ENCODE measurements at regions not wholly inside any gene's neighbourhood (a gene's known extent, or its start where the extent isn't known, plus 50 kb on each side); places are given as distances from the start of the nearest gene placed in this dataset.
"Not testable (repeated sequence)": the region's sequence is repeated elsewhere in the genome, so short reads cannot be mapped to it uniquely, and the experiment has no call there.

DNA sequence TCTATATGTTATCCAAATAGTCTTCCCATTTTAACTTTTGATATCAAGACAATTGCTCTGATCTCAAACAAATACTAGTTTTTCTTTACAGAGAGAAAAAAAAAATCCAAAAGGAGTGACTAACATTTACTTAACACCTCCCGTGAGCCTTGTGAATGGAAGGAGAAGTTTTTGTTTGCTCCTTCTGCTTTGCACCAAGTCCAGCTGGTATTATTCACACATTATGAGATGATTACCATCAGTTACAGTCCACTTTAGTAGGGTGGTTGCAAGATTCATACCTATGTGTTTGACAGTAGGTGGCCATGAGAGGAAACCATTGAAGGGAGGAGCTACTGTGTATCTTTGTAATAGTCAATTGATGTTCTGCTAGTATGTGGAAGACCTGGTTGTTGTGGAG is 443.4 kb upstream of the ZP4 start:
- TF ChIP-seq, protein P1, sequence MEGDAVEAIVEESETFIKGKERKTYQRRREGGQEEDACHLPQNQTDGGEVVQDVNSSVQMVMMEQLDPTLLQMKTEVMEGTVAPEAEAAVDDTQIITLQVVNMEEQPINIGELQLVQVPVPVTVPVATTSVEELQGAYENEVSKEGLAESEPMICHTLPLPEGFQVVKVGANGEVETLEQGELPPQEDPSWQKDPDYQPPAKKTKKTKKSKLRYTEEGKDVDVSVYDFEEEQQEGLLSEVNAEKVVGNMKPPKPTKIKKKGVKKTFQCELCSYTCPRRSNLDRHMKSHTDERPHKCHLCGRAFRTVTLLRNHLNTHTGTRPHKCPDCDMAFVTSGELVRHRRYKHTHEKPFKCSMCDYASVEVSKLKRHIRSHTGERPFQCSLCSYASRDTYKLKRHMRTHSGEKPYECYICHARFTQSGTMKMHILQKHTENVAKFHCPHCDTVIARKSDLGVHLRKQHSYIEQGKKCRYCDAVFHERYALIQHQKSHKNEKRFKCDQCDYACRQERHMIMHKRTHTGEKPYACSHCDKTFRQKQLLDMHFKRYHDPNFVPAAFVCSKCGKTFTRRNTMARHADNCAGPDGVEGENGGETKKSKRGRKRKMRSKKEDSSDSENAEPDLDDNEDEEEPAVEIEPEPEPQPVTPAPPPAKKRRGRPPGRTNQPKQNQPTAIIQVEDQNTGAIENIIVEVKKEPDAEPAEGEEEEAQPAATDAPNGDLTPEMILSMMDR (IDR thresholded peaks at IDR 0.05; ENCODE audit: unreplicated experiment) = no peak
- Mint-ChIP-seq H3K36me3 (no peaks in the 10 kb centered on the region), H3K4me1 (no peaks in the 10 kb centered on the region), H3K4me3 (no peak overlapping the region), H3K27me3 (ENCODE audit: low read depth) (no peaks in the 10 kb centered on the region), H3K27ac (no peak overlapping the region), H3K9me3 (peaks cover 14% of the 10 kb centered on the region)
- no peak for DNase-seq (ENCODE audit: low spot score in 2 of 2, unreplicated experiment in 2 of 2)

DNA sequence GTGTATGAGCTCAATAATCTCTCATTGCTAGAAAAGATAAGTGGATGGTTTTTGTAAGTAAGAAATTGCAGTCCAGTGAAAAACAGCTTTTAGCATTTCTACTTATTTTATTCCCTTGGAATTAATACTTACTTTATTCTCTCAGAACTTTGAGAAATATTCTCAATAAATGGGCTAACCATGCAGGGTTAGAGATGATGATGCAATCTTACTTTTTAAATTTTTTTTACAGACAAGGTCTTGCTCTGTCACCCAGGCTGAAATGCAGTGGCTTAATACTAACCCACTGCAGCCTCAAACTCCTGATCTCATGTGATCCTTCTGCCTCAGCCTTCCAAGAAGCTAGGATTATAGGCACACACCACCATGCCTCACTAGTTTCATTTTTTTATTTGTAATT is 440.8 kb upstream of the ZP4 start:
- H3K36me3 Mint-ChIP-seq = no peaks in the 10 kb centered on the region
- no peak overlapping the region for H3K4me3 Mint-ChIP-seq
- peaks cover 6% of the 10 kb centered on the region for H3K9me3 Mint-ChIP-seq
- no peak for DNase-seq (ENCODE audit: low spot score in 2 of 2, unreplicated experiment in 2 of 2)
- H3K4me1 Mint-ChIP-seq = no peaks in the 10 kb centered on the region
- no peak overlapping the region for H3K27ac Mint-ChIP-seq
- TF ChIP-seq, protein P1 (IDR thresholded peaks at IDR 0.05; ENCODE audit: unreplicated experiment) = no peak
- H3K27me3 Mint-ChIP-seq (ENCODE audit: low read depth) = no peaks in the 10 kb centered on the region

DNA sequence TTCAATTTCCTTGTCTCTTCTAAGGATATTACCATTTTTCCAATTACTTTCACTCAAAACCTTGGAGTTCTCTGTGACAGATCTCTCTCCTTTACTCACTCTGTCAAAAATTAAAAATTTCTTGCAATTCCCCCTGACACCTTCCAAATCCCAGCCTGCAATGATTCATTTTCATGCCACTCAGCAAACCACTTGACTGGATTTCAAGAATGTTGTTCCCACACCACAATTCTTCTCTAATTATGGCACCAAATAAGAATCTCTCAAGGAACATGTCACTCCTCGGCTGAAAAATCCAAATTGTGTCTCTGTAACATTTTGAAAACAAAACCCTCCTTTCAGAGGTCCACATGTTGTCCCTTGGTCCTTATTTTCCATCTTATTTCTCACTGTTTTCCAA is 438.9 kb upstream of the ZP4 start:
- Mint-ChIP-seq H3K4me1 (no peaks in the 10 kb centered on the region), H3K27me3 (ENCODE audit: low read depth) (no peaks in the 10 kb centered on the region), H3K36me3 (no peaks in the 10 kb centered on the region), H3K9me3 (peaks cover 13% of the 10 kb centered on the region), H3K27ac (no peak overlapping the region), H3K4me3 (no peak overlapping the region)
- TF ChIP-seq, protein P1 (IDR thresholded peaks at IDR 0.05; ENCODE audit: unreplicated experiment) = no peak
- DNase-seq (ENCODE audit: low spot score in 2 of 2, unreplicated experiment in 2 of 2) = no peak

DNA sequence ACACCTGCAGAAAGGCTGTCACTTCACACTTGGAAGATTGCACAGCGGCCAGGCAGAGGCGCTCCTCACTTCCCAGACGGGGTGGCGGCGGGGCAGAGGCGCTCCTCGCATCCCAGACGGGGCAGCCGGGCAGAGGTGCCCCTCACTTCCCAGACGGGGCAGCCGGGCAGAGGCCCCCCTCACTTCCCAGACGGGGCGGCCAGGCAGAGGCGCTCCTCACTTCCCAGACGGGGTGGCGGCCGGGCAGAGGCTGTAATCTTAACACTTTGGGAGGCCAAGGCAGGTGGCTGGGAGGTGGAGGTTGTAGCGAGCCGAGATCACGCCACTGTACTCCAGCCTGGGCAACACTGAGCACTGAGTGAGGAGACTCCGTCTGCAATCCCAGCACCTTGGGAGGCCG is 436.3 kb upstream of the ZP4 start:
- not testable (repeated sequence) for H3K27ac Mint-ChIP-seq; DNase-seq (ENCODE audit: low spot score in 2 of 2, unreplicated experiment in 2 of 2); H3K27me3 Mint-ChIP-seq (ENCODE audit: low read depth); H3K4me1 Mint-ChIP-seq; H3K36me3 Mint-ChIP-seq; H3K4me3 Mint-ChIP-seq
- peaks cover 13% of the 10 kb centered on the region for H3K9me3 Mint-ChIP-seq

DNA sequence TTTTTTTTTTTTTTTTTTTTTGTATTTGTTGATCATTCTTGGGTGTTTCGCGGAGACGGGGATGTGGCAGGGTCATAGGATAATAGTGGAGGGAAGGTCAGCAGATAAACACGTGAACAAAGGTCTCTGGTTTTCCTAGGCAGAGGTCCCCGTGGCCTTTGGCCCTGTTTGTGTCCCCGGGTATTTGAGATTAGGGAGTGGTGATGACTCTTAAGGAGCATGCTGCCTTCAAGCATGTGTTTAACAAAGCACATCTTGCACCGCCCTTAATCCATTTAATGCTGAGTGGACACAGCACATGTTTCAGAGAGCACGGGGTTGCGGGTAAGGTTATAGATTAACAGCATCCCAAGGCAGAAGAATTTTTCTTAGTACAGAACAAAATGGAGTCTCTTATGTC is 435.8 kb upstream of the ZP4 start:
- H3K4me3 Mint-ChIP-seq; H3K27me3 Mint-ChIP-seq (ENCODE audit: low read depth); H3K36me3 Mint-ChIP-seq; H3K27ac Mint-ChIP-seq; DNase-seq (ENCODE audit: low spot score in 2 of 2, unreplicated experiment in 2 of 2); H3K4me1 Mint-ChIP-seq: not testable (repeated sequence)
- peaks cover 13% of the 10 kb centered on the region for H3K9me3 Mint-ChIP-seq

DNA sequence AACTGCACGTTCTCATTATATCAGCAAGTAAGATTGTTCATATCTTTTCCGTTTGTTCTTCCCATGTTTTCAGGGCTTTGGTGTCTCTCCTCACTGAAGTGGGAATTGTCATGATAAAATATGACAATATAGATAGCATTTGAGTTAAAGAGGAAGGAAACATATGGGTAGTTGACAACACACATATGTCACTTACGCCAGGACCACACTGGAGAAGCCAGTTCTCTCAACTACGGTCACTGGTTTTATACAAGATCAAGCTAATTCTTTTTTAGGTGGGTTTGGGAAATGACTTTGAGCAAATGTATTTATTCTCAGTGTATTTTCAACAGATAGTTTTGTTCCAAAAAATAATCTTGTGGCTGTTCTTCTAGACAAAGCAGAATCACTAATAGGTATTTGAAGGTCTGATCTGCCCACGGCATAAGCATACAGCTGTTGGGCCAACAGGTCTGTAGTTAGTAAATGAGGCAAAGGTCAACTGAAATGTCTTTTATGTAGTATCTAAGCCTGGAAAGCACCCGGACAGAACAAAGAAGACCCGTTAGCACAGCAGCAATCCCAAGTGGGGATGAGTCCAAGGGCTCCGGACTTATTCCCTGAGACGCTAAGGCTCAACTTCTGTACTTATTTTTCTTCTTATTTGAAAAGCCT is 433.6 kb upstream of the ZP4 start:
- TF ChIP-seq, protein P1 (IDR thresholded peaks at IDR 0.05; ENCODE audit: unreplicated experiment) = no peak

DNA sequence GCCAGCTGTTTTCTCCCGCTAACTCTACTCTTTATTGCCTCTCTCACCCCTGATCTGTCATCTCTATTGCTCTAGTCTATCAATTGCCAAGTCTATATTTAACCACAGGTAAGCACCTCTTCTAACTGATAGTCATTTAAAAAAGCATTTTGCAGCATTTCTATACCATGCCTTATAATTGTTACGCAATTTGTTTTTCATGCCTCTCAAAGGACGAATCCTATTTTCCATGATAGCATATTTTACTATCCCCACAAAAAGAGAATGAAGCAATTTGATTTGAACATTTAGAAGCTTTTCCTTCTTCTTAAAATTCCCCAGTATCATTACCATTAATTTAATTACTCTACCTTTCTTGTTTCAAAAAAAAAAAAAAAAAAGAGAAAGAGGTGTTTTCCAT is 432.8 kb upstream of the ZP4 start:
- no peak overlapping the region for H3K27ac Mint-ChIP-seq
- H3K27me3 Mint-ChIP-seq (ENCODE audit: low read depth) = no peaks in the 10 kb centered on the region
- H3K4me3 Mint-ChIP-seq = no peak overlapping the region
- no peak for DNase-seq (ENCODE audit: low spot score in 2 of 2, unreplicated experiment in 2 of 2)
- peaks cover 13% of the 10 kb centered on the region for H3K9me3 Mint-ChIP-seq
- H3K36me3 Mint-ChIP-seq = no peaks in the 10 kb centered on the region
- no peaks in the 10 kb centered on the region for H3K4me1 Mint-ChIP-seq
- TF ChIP-seq, protein P1 (IDR thresholded peaks at IDR 0.05; ENCODE audit: unreplicated experiment) = no peak

More for the DNA sequence above, 433.6 kb upstream of the ZP4 start:
- no peaks in the 10 kb centered on the region for H3K27me3 Mint-ChIP-seq (ENCODE audit: low read depth)
- no peaks in the 10 kb centered on the region for H3K4me1 Mint-ChIP-seq
- H3K27ac Mint-ChIP-seq = no peak overlapping the region
- H3K4me3 Mint-ChIP-seq = no peak overlapping the region
- no peak for DNase-seq (ENCODE audit: low spot score in 2 of 2, unreplicated experiment in 2 of 2)
- H3K36me3 Mint-ChIP-seq = no peaks in the 10 kb centered on the region
- H3K9me3 Mint-ChIP-seq = peaks cover 13% of the 10 kb centered on the region

Measured in mesothelial cell of epicardium (in vitro differentiated cells).